Nephron progenitor cell (in vitro differentiated cells): ENCODE measurements at regions not wholly inside any gene's neighbourhood (a gene's known extent, or its start where the extent isn't known, plus 50 kb on each side); places are given as distances from the start of the nearest gene placed in this dataset.

Experiments used
- DNase-seq: peaks from one replicate; pipeline ENCODE4 v3.0.0; 2021
- H3K27ac Mint-ChIP-seq: 2 replicates; pipeline ENCODE4 v1.8.0; 2021; ENCODE audit warnings: mild to moderate bottlenecking, moderate library complexity, mixed read lengths
- H3K27me3 Mint-ChIP-seq: 2 replicates; pipeline ENCODE4 v1.8.0; 2021; ENCODE audit warnings: mild to moderate bottlenecking, low read depth, mixed read lengths; ENCODE audit not compliant: poor library complexity
- H3K36me3 Mint-ChIP-seq: 2 replicates; pipeline ENCODE4 v1.8.0; 2021; ENCODE audit warnings: low read depth, mixed read lengths
- H3K4me1 Mint-ChIP-seq: 2 replicates; pipeline ENCODE4 v1.8.0; 2021; ENCODE audit warnings: mixed read lengths
- H3K4me3 Mint-ChIP-seq: 2 replicates; pipeline ENCODE4 v1.8.0; 2021; ENCODE audit warnings: mild to moderate bottlenecking, moderate library complexity, mixed read lengths
- H3K9me3 Mint-ChIP-seq: 2 replicates; pipeline ENCODE4 v1.8.0; 2021; ENCODE audit warnings: mild to moderate bottlenecking, moderate library complexity, mixed read lengths
- CTCF ChIP-seq: fragments of 200-600 bp; sonication (generic); IDR thresholded peaks from 2 replicates; pipeline ENCODE4 v1.5.0; 2021; ENCODE audit warnings: antibody characterized with exemption

- no peak for DNase-seq
- Mint-ChIP-seq H3K27ac (no peak overlapping the region), H3K4me3 (no peak overlapping the region), H3K4me1 (peaks cover 22% of the 10 kb centered on the region), H3K27me3 (peaks cover 21% of the 10 kb centered on the region), H3K9me3 (peaks cover 3% of the 10 kb centered on the region), H3K36me3 (no peaks in the 10 kb centered on the region)
- TF ChIP-seq CTCF: no peak
Measured at GRCh38 chr11:119539583-119539982, 116.6 kb upstream of the THY1 start.

- no peaks in the 10 kb centered on the region for H3K36me3 Mint-ChIP-seq
- TF ChIP-seq CTCF: no peak
- H3K4me3 Mint-ChIP-seq: no peak overlapping the region
- DNase-seq: no peak
- peak overlapping the region; percentile 44 for H3K27ac Mint-ChIP-seq
- peaks cover 3% of the 10 kb centered on the region for H3K9me3 Mint-ChIP-seq
- peaks cover 22% of the 10 kb centered on the region for H3K4me1 Mint-ChIP-seq
- peaks cover 25% of the 10 kb centered on the region for H3K27me3 Mint-ChIP-seq
Measured at GRCh38 chr11:119538753-119539152, 115.8 kb upstream of the THY1 start.

- DNase-seq: no peak
- Mint-ChIP-seq H3K9me3 (peaks cover 3% of the 10 kb centered on the region), H3K4me1 (peaks cover 22% of the 10 kb centered on the region), H3K27ac (no peak overlapping the region), H3K27me3 (peaks cover 24% of the 10 kb centered on the region), H3K36me3 (no peaks in the 10 kb centered on the region), H3K4me3 (no peak overlapping the region)
- TF ChIP-seq CTCF: no peak
Measured at GRCh38 chr11:119537306-119538253, 114.6 kb upstream of the THY1 start.

- Mint-ChIP-seq H3K4me3 (no peak overlapping the region), H3K36me3 (no peaks in the 10 kb centered on the region), H3K27me3 (peaks cover 31% of the 10 kb centered on the region), H3K9me3 (peaks cover 3% of the 10 kb centered on the region), H3K27ac (no peak overlapping the region), H3K4me1 (peaks cover 22% of the 10 kb centered on the region)
- DNase-seq: no peak
- no peak for TF ChIP-seq CTCF
Measured at GRCh38 chr11:119536801-119537200, 113.8 kb upstream of the THY1 start.

- Mint-ChIP-seq H3K4me1 (peaks cover 17% of the 10 kb centered on the region), H3K4me3 (no peak overlapping the region)
Measured at GRCh38 chr11:119533921-119534736, 111.2 kb upstream of the THY1 start.

More at GRCh38 chr11:119533921-119534736, 111.2 kb upstream of the THY1 start:
- Mint-ChIP-seq H3K27me3 (peaks cover 36% of the 10 kb centered on the region), H3K9me3 (peaks cover 3% of the 10 kb centered on the region), H3K36me3 (no peaks in the 10 kb centered on the region), H3K27ac (no peak overlapping the region)
- DNase-seq: peak; percentile 83
- peak; percentile 92 for TF ChIP-seq CTCF
